Keratinocyte (primary cell): ENCODE measurements at regions not wholly inside any gene's neighbourhood (a gene's known extent, or its start where the extent isn't known, plus 50 kb on each side); places are given as distances from the start of the nearest gene placed in this dataset.

Experiments used
- DNase-seq: peaks from one replicate; pipeline ENCODE4 v3.0.0-alpha.2; 2011; ENCODE audit warnings: low read depth, missing footprints, low spot score
- FAIRE-seq: peaks from 2 replicates; lab custom pipeline; 2011; peaks lifted over from hg19 to GRCh38; lab: Jason Lieb, UNC
- H2AFZ ChIP-seq: 2 replicates; pipeline ENCODE4 v1.6.0; 2012; ENCODE audit warnings: low read length, control low read depth, inconsistent platforms; ENCODE audit not compliant: control insufficient read depth
- H3K27ac ChIP-seq: 2 replicates; pipeline ENCODE4 v1.5.1; 2011; ENCODE audit warnings: low read length; ENCODE audit not compliant: control insufficient read depth, insufficient read depth
- H3K27me3 ChIP-seq: 3 replicates; pipeline ENCODE4 v1.6.0; 2011; ENCODE audit warnings: low read length; ENCODE audit not compliant: control insufficient read depth, insufficient read depth; ENCODE audit errors: extremely low read depth
- H3K36me3 ChIP-seq, 2 experiments: 2 replicates in 1 of 2; 3 replicates in 1 of 2; pipeline ENCODE4 v1.5.1; 2011; ENCODE audit warnings: low read length in 2 of 2, mild to moderate bottlenecking in 1 of 2; ENCODE audit not compliant: control insufficient read depth in 2 of 2, insufficient read depth in 2 of 2; ENCODE audit errors: extremely low read depth in 1 of 2
- H3K4me1 ChIP-seq: 3 replicates; pipeline ENCODE4 v1.5.1; 2011; ENCODE audit warnings: low read length; ENCODE audit not compliant: control insufficient read depth, insufficient read depth; ENCODE audit errors: extremely low read depth
- H3K4me2 ChIP-seq: 3 replicates; pipeline ENCODE4 v1.6.0; 2011; ENCODE audit warnings: low read depth, low read length; ENCODE audit not compliant: control insufficient read depth, insufficient read depth; ENCODE audit errors: extremely low read depth
- H3K4me3 ChIP-seq, 3 experiments: fragments of 200-600 bp in 1 of 3; sonication (generic) in 1 of 3; 2 replicates in 2 of 3; 3 replicates in 1 of 3; pipeline ENCODE4 v1.5.1; 2011 to 2016; ENCODE audit warnings: low read length in 3 of 3, mild to moderate bottlenecking in 3 of 3, control low read depth in 2 of 3, inconsistent platforms in 1 of 3, low read depth in 1 of 3, mixed read lengths in 1 of 3, mixed run types in 1 of 3, moderate library complexity in 1 of 3; ENCODE audit not compliant: control insufficient read depth in 2 of 3, insufficient read depth in 2 of 3; ENCODE audit errors: extremely low read depth in 1 of 3
- H3K79me2 ChIP-seq: 2 replicates; pipeline ENCODE4 v1.6.0; 2012; ENCODE audit warnings: low read length; ENCODE audit not compliant: control insufficient read depth, insufficient read depth
- H3K9ac ChIP-seq: 3 replicates; pipeline ENCODE4 v1.6.0; 2011; ENCODE audit warnings: low read length; ENCODE audit not compliant: control insufficient read depth, insufficient read depth; ENCODE audit errors: extremely low read depth
- H3K9me1 ChIP-seq: 3 replicates; pipeline ENCODE4 v1.6.0; 2011; ENCODE audit warnings: low read length; ENCODE audit not compliant: control insufficient read depth, insufficient read depth; ENCODE audit errors: extremely low read depth
- H3K9me3 ChIP-seq: 2 replicates; pipeline ENCODE4 v1.5.1; 2012; ENCODE audit warnings: low read depth, low read length; ENCODE audit not compliant: control insufficient read depth
- H4K20me1 ChIP-seq: 3 replicates; pipeline ENCODE4 v1.6.0; 2011; ENCODE audit warnings: low read length; ENCODE audit not compliant: control insufficient read depth, insufficient read depth; ENCODE audit errors: extremely low read depth
- EZH2 ChIP-seq: IDR thresholded peaks from one replicate; pipeline ENCODE4 v1.6.1; 2012; ENCODE audit warnings: inconsistent platforms, mild to moderate bottlenecking, low read length, moderate library complexity
- dilution Hi-C: fragments of 300-500 bp; cut with MboI; formaldehyde crosslinking; loops from one replicate; pipeline ENCODE4 v1.7.0; 2020; ENCODE audit warnings: low sequenced_read_pairs; ENCODE audit not compliant: extremely low pct_ligation_motif_present
- TF ChIP-seq, protein P1 (sequence below), 3 experiments: IDR thresholded peaks in 1 of 3; conservative IDR thresholded peaks in 1 of 3; optimal IDR thresholded peaks in 1 of 3; 2 replicates in 2 of 3; 3 replicates in 1 of 3; pipeline versions ENCODE3 to v1.5.1; 2011; ENCODE audit warnings: low read length in 3 of 3, mild to moderate bottlenecking in 3 of 3, moderate library complexity in 2 of 3, control low read depth in 1 of 3, inconsistent platforms in 1 of 3; ENCODE audit not compliant: insufficient read depth in 2 of 3; ENCODE audit errors: extremely low read depth in 1 of 3

DNA sequence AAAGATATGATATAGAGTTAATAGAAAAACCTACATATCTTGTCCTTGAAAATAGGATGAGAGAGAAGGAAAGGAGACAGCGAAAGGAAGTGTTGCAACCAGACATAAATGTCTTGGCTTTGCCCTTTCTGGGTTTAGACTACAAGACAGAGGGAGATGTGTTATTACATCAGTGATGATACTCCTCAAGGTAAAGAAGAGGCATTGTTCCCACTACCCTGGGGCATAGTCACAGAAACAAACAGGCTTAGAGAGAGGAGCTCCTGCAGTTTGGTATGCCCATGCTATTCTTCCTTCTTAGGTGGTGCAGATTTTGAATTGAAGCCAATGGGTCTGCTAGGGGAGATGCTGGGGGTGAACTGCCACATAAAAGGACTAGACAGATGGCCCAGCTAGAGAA lies 166.8 kb upstream of the RFX3 start:
- Histone ChIP-seq H3K4me1 (no peaks in the 10 kb centered on the region), H3K36me3 (no peaks in the 10 kb centered on the region), H3K79me2 (no peaks in the 10 kb centered on the region), H3K4me2 (no peak overlapping the region), H3K9me3 (no peaks in the 10 kb centered on the region), H3K27ac (no peak overlapping the region), H3K9me1 (no peaks in the 10 kb centered on the region), H3K27me3 (no peaks in the 10 kb centered on the region), H3K9ac (no peak overlapping the region), H2AFZ (no peak overlapping the region), H4K20me1 (no peaks in the 10 kb centered on the region), H3K4me3 (no peak overlapping the region)
- dilution Hi-C loops = no loop called here
- no peak for FAIRE-seq
- DNase-seq = no peak
- no peak for TF ChIP-seq EZH2
- TF ChIP-seq, protein P1, sequence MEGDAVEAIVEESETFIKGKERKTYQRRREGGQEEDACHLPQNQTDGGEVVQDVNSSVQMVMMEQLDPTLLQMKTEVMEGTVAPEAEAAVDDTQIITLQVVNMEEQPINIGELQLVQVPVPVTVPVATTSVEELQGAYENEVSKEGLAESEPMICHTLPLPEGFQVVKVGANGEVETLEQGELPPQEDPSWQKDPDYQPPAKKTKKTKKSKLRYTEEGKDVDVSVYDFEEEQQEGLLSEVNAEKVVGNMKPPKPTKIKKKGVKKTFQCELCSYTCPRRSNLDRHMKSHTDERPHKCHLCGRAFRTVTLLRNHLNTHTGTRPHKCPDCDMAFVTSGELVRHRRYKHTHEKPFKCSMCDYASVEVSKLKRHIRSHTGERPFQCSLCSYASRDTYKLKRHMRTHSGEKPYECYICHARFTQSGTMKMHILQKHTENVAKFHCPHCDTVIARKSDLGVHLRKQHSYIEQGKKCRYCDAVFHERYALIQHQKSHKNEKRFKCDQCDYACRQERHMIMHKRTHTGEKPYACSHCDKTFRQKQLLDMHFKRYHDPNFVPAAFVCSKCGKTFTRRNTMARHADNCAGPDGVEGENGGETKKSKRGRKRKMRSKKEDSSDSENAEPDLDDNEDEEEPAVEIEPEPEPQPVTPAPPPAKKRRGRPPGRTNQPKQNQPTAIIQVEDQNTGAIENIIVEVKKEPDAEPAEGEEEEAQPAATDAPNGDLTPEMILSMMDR (optimal IDR thresholded peaks at IDR 0.05 in 1 of 3, IDR thresholded peaks at IDR 0.05 in 1 of 3, conservative IDR thresholded peaks at IDR 0.05 in 1 of 3; ENCODE audit: extremely low read depth in 1 of 3, insufficient read depth in 2 of 3, low read length in 3 of 3) = no peak

DNA sequence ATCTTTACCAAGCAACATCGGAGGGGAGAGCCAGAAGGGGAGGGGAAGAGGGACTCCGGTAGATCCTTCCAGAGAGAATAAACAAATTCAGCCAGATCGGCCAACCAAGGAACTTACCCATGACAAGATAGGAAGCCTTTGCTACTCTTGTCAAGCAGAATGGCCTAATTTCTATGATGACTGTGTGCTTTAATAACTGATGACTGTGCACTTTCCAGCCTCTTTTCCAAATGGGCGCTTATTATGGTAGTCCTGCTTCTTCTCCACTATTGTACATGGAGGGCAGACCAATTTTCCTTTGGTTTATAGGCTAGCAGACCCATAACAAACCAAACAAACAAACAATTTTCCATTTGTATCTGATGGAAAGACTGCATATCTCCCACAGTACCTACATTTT lies 163.8 kb upstream of the RFX3 start:
- Histone ChIP-seq H2AFZ (no peak overlapping the region), H3K79me2 (no peaks in the 10 kb centered on the region), H4K20me1 (no peaks in the 10 kb centered on the region), H3K9ac (no peak overlapping the region), H3K4me2 (no peak overlapping the region), H3K9me1 (no peaks in the 10 kb centered on the region), H3K36me3 (no peaks in the 10 kb centered on the region), H3K9me3 (no peaks in the 10 kb centered on the region), H3K4me3 (no peak overlapping the region), H3K27me3 (no peaks in the 10 kb centered on the region), H3K4me1 (no peaks in the 10 kb centered on the region), H3K27ac (no peak overlapping the region)
- dilution Hi-C loops = no loop called here
- DNase-seq (no peak), FAIRE-seq (no peak)
- TF ChIP-seq EZH2 = no peak
- TF ChIP-seq, protein P1 (optimal IDR thresholded peaks at IDR 0.05 in 1 of 3, IDR thresholded peaks at IDR 0.05 in 1 of 3, conservative IDR thresholded peaks at IDR 0.05 in 1 of 3; ENCODE audit: extremely low read depth in 1 of 3, insufficient read depth in 2 of 3, low read length in 3 of 3) = no peak
